ENCODE measurements at regions not wholly inside any gene's neighbourhood (a gene's known extent, or its start where the extent isn't known, plus 50 kb on each side); places are given as distances from the start of the nearest gene placed in this dataset.

GRCh38 chr13:89684896-89685295, 1662.6 kb upstream of the MIR17HG start:
- no peak for TF ChIP-seq FOXP1 (CRISPR knock-in tag; IDR thresholded peaks at IDR 0.05; ENCODE audit: borderline replicate concordance)
- TF ChIP-seq, protein P1, sequence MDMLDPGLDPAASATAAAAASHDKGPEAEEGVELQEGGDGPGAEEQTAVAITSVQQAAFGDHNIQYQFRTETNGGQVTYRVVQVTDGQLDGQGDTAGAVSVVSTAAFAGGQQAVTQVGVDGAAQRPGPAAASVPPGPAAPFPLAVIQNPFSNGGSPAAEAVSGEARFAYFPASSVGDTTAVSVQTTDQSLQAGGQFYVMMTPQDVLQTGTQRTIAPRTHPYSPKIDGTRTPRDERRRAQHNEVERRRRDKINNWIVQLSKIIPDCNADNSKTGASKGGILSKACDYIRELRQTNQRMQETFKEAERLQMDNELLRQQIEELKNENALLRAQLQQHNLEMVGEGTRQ (CRISPR knock-in tag; IDR thresholded peaks at IDR 0.05): no peak
- no peak for TF ChIP-seq FOXK1 (CRISPR knock-in tag; IDR thresholded peaks at IDR 0.05)
- TF ChIP-seq, protein P2, sequence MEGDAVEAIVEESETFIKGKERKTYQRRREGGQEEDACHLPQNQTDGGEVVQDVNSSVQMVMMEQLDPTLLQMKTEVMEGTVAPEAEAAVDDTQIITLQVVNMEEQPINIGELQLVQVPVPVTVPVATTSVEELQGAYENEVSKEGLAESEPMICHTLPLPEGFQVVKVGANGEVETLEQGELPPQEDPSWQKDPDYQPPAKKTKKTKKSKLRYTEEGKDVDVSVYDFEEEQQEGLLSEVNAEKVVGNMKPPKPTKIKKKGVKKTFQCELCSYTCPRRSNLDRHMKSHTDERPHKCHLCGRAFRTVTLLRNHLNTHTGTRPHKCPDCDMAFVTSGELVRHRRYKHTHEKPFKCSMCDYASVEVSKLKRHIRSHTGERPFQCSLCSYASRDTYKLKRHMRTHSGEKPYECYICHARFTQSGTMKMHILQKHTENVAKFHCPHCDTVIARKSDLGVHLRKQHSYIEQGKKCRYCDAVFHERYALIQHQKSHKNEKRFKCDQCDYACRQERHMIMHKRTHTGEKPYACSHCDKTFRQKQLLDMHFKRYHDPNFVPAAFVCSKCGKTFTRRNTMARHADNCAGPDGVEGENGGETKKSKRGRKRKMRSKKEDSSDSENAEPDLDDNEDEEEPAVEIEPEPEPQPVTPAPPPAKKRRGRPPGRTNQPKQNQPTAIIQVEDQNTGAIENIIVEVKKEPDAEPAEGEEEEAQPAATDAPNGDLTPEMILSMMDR (IDR thresholded peaks at IDR 0.05): no peak
- TF ChIP-seq TEAD4 (CRISPR knock-in tag; IDR thresholded peaks at IDR 0.05): no peak
- TF ChIP-seq ATF2 (CRISPR knock-in tag; IDR thresholded peaks at IDR 0.05; ENCODE audit: borderline replicate concordance, low read depth): no peak
